ENCODE measurements at regions not wholly inside any gene's neighbourhood (a gene's known extent, or its start where the extent isn't known, plus 50 kb on each side); places are given as distances from the start of the nearest gene placed in this dataset.
"Not testable (repeated sequence)": the region's sequence is repeated elsewhere in the genome, so short reads cannot be mapped to it uniquely, and the experiment has no call there.

DNA sequence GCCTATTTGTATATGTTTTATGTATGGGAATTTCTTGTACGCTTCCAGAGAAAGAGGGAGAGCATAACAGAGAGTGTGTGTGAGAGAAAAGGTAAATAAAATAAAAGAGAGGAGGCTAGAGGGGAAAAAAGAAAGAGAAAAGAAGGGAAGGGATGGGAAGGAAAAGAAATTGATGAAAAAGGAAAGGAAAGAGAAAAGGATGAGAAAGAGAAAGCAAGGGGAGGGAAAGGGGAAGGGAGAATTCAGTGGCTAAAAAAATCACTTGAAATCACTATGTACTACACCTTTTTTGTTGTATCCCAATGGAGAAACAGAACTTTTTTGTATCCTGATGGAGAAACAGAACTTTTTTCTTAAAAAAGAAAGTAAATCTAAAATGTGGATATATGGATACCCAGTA, 165.5 kb upstream of the MBNL1 start:
- no peak for DNase-seq

DNA sequence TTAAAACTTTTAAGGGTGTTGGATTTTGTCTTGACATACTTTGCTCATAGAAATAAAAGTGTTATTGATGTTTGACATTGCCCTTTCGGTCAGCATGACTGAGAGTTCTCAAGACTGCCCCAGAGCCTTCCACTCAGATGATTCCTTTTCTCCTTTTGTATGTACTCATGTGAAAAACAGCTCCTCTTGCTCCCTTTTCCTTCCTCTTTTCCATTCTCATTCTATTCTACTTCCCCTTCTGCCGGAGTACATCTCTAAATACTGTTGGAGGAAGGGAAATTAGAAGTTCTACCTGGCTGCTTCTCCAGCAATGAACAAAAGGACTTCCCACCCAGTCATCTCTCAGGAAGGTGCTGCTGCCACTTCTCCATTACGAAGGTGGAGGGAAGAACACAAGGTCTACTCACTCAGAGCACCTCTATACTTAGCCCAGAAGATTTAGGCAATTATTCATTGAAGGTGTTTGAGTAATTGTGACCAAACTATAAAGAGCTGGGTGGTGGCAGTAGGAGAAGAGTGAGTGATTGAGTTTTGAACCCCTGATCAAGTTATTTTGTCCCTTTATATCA, 163.8 kb upstream of the MBNL1 start:
- DNase-seq = no peak

DNA sequence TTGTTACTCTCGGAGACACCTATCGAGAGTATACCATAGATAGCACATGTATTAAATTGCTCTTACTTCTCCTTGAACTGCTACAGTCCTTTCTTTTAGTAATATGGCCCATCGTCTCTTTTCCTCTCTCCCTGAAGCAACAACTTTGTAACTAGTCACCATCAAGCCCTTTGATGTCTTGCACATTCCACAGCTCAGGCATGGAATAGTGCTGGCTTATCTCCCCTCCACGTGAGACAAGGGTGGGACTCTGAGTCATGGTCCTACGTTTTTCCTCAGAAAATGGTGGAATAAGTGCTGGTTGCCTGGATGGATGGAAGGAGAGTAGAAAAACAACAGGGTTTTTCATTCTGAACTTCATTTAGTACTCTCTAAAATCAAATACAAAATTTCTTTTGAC, 163.3 kb upstream of the MBNL1 start:
- no peak for DNase-seq

DNA sequence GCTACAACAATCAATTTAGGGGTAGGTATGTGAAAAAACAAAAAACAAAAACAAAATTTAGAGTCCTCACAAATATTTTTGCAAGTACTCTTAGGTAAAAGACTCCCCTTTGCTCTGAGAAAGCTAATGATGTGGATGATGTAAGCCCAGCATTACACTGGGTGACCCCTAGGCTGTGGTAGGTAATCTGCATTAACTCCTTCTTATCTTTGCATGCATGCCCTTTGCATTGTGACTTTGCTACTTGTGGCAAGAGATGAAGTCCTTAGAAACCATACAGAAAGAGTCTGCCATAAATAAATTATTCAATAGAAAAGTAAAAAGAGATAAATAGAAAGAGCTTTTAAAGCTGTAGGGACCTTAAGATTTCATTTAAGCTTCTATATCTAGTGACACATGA, 159.7 kb upstream of the MBNL1 start:
- DNase-seq = no peak

DNA sequence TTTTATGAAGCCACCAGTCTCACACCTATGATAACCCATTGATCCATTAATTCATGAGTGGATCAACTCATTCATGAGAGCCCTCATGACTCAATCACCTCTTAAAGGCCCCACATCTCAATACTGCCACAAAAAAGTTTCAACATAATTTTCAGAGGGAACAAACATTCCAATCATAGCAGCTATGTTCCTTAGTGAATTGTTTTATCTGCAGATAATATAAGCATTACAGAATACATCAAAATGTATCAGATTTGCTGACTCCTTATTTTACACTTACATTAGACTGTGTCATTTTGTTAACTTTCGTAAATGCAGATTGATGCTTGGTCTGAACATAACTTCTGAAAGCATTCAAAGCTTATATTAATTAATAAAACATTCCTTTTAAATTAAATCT, 155.3 kb upstream of the MBNL1 start:
- no peak for DNase-seq

DNA sequence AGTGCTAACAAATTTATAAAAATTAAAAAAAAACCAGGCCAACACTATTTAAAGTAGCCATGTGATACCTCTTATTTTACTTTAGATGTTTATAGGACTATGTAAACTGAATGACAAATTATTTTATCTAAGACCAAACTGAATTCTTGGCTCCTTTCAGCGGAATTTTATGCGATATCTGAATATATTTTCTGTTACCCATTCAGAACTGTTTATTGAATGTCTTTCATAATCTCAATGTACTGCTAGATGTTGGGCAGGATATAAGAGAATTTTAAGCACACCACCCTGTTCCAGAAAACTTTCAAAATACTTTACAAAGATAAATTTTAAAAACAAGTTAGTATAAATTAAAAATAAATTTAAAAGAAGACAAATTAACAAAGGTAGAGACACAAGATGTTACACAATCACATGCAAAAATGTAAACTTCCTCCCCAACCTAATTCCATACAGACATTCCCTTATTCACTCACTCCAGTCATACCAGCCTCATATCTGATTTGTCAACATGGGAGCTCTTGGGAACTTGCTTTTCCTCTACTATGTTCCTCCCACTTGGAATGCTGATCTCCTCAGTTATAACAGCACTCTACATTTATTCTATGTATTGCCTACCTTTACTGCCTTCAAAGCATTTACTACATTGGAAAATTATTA, 154.6 kb upstream of the MBNL1 start:
- DNase-seq = no peak

DNA sequence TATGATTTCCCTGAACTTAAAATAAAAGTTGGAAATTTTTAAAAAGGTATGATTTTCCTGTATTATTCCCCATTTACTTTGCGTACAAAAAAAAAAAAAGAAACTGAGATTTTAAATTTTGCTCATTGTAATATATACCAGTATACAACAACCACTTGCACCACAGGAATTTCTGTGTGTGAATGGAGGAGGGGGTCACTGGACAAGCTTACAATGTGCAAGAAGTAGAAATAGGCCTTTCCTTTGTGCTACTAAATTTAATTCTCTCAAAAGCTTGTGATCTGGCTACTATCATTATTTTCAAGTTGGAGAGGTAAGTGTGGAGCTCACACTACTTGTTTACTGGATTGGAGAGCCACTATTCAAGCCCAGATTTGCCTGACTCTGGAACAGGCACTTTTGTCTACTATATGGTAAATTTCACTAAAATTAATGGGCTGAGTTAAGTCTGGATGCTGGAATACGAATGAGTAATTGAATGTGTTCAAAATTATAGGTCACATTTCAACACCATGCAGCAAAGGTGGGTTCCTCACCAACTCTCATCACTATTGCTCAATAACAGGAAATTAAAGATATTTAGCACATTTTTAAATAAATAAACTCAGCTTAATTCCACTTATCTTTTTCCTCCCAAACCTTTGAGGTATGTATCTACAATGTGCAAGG, 148.0 kb upstream of the MBNL1 start:
- no peak for DNase-seq

DNA sequence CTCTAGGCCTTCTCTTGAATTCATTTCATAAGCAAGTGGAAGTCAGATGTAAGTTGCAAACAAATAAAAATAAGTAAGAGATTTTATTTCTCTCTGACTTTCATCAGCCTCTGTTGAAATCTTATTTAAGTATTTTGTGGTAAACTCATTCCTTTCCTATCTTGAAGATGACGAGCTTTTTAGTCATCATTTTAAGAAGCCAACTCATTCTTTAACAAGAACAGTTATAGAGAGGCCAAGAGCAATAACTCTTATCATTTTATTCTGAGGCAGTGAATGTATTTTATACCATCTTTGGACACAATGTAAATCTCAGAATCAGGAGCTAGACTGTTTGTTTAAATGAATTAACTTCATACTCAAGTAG, 147.5 kb upstream of the MBNL1 start:
- no peak for DNase-seq

DNA sequence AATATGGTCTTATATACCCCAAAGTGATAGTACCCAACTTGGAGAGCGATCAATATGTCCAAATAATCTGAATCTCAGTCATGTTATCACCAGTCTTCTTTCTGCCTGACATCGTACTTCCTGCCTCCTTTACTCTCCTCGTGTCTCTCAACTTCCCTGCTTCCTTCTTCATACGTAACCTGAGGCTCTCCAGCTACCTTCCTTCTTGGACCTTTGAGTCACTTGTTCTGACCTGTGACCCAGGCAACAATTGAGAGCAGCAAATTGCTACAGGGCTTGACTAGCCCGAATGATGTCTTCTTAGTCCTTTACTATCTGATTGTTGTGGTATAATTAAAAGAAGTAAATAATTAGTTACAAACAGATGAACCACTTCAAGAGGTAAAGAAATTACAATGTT, 145.9 kb upstream of the MBNL1 start:
- DNase-seq = no peak

DNA sequence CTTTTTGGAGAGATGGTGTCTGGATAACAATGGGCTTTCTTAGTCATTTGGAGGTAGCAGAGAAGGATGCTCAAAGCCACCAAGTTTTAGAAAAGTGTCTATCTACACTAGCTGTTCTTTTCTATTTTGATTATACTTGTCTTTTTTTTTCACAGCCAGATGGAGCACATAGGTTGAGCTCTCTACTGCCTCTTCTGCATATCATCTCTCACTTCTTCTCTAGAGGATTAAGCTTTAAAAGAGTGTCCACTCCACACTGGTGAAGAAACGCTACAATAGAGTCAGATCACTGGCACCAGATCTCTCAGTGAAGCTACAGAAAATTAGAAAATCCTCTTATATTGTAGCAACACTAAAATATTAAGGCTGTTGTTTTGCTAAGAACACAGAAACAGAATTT, 145.3 kb upstream of the MBNL1 start:
- DNase-seq = no peak

DNA sequence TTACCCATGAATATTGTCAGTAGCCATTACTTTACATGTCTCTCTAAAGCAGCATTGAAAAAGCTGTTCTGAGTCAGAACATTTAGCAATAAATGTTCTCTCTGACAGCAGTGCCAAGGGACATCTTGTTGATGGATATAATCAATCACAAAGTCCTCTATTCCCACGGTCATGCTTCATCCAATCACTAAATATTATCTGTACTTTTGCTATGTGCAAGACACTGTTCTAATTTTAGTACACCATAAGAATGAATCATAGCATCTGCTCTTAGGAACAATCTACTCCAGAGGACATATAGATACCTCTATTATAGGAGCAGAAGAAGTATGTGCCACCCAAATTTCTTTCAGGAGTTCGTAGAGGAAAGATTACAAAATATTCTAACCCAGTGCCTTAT, 142.5 kb upstream of the MBNL1 start:
- DNase-seq = no peak

DNA sequence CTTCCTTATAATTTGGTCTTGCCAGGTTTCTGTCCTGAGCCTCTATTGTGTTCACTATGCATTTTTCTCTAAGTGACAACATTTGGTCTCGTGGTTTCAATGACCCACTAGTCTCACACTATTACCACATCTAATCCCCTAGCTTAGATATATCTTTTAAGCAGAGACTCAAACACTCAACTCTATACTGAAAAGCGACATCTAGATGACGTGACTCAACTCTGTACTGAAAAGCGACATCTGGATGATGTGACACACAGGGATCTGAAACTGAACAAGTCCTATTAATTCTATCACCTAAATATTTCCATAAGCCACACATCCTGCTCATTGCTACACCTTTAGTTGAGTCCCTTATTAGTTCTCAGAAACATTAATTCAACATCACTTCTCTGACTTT, 141.7 kb upstream of the MBNL1 start:
- no peak for DNase-seq

DNA sequence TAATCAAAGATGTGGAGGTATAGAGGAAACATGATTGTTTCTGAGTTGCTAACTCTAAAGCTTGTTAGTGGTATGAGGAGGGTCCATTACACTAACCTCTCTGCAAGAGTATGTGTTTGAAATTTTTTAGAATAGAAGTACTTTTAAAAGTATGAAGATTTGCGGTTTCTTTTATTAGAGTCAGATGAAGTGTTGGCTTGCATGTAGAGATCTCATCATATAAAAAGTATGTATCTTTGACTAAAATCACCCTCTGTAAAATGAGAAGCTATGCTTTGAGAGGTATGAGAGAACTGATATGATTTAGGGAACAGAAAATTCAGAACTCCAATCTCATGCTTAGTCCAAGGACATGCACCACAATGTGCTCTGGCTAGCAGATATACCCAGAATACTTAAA, 140.4 kb upstream of the MBNL1 start:
- DNase-seq = no peak

DNA sequence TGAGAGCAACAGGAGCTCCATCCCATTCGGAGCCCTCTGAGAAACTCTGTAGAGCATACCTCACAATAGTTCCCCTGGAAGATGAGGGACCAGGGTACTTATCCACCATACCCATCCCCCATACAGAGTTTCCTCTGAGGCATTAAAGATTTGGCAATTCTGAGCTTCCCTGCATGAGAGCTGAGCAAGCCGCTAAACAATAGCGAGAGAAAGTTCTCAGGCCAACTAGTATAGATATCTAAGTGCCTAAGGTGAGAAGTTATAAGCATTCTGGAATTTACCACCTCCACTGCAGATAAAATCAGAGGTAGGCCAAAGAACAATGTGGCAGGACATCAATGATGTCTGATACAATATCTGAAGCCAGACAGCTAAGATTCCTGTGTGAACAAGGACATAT, 129.1 kb upstream of the MBNL1 start:
- no peak for DNase-seq

DNA sequence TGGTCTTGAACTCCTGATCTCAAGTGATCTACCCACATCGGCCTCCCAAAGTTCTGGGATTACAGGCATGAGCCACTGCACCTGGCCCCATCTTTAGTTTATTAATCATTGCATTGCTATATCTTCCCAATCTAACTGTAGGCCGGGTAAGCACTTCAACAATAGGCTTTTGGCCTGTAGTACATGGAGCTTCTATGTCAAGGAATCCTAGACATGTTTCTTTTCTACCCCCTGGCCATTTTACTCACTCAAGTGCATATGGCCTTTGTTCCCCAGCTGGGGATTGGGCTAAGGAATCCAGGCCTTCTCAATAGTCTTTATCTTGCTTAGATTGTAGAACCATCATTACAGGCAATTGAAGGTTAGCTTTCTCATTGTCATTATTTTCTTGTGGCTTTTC, 122.3 kb upstream of the MBNL1 start:
- no peak for DNase-seq

DNA sequence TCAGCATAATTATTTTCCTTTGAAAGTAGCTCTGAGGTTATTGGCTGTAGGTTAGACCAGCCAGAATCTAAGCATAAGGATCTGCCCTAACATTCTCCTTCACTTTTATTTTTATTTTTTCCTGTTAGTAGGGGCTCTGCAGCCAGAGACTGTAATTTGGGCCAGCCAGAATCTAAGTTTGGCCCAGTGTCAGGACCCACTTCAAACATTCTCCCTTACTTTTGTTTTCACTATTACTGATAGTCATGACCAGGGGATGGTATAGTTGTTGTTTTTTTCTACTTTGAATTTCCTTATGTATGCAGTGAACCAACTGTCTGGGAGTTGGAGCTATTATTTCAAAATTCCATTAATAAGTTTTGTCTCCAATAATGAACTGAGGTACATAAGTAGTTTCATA, 121.0 kb upstream of the MBNL1 start:
- no peak for DNase-seq

DNA sequence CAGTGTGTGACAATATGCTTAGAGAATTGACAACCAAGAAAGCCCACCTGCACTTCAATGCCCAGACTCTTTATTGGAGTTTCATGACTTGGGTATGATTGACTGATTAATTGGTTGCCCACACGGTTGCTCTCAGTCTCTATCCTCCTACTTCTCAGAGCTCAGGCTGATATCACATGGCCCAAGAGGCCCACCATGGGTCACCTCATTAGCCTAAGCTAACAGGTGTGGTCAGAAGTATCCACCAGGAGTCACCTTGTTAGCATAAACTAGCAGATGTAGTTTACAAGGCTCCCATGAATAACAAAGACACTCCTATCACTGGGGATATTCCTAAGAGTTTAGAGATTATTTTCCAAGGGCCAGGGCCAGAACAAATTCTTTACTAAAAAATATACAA, 120.2 kb upstream of the MBNL1 start:
- DNase-seq = no peak

DNA sequence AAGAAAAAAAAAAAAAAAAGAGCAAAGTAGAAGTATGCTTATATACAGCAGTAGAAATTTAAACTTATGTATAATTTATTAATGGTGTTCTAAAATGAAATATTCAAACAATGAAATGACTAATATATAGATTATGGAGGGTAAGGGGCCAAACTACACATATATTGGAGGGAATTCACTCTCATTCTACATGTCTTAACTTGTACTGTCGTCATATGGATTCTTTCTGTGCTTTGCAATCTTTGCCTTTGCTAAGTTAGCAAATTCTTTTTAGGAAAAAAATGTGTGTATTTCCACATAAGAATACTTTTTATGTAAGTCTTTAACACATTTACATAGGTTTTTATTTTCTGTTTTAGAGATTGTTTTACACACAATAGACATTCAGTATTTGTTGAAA, 118.9 kb upstream of the MBNL1 start:
- no peak for DNase-seq

DNA sequence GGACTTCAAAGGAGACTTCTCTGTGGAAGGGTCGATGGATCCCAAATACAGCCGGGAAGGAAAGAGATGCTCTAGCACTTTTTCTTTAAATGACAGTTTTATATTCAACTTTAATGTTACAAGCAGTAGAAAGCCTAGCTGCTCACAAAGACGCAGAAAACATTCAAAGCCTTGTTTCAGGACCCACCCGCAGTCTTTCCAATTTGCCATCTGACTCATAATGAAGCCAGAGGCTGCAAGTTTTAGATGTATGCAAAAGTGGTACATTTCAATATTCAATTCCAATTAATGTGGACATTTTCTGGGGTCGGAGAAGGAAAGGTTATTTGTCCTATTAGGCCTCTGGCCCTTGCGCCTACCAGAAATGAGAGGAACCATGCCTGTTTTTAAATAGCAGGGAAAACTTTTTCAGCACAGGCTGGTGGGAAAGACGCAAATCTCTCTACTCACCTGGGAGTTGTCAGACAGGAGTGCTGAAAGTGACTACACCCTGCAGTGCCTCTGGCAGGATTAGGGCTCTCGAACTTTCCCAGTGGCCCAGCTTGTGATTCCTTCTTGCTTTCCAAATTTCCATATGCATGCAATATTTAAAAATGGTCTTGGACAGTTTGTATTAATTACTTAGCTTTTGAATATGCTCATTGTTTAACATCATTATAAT, 117.4 kb upstream of the MBNL1 start:
- DNase-seq = no peak

DNA sequence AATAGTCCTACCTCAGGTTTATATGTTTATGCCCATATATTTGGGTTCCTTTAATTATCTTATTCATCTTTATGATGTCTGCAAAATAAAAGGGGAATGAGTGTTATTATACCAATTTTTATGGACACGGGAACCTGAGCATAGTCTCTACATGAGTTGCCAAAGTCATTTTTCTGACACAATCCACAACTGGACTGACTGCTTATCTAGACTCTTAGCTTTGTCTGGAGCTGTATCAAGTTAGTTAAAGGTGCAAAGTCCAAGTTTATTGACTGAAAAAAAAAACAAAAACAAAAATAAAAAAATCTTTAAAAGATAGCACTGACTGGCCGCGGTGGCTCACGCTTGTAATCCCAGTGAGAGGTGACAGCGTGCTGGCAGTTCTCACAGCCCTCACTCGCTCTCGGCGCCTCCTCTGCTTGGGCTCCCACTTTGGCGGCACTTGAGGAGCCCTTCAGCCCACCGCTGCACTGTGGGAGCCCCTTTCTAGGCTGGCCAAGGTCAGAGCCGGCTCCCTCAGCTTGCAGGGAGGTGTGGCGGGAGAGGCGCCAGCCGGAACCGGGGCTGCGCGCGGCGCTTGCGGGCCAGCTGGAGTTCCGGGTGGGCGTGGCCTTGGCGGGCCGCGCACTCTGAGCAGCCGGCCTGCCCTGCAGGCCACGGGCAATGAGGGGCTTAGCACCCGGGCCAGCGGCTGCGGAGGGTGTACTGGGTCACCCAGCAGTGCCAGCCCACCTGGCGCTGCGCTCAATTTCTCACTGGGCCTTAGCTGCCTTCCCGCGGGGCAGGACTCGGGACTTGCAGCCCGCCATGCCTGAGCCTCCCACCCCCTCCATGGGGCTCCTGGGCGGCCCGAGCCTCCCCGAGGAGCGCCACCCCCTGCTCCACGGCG, 116.6 kb upstream of the MBNL1 start:
- not testable (repeated sequence) for DNase-seq

DNA sequence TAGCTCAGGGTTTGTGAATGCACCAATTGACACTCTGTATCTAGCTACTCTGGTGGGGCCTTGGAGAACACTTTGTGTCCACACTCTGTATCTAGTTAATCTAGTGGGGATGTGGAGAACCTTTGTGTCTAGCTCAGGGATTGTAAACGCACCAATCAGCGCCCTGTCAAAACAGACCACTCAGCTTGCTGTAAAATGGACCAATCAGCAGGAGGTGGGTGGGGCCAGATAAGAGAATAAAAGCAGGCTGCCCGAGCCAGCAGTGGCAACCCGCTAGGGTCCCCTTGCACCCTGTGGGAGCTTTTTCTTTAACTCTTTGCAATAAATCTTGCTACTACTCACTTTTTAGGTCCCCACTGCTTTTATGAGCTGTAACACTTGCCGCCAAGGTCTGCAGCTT, 115.6 kb upstream of the MBNL1 start:
- DNase-seq = not testable (repeated sequence)

DNA sequence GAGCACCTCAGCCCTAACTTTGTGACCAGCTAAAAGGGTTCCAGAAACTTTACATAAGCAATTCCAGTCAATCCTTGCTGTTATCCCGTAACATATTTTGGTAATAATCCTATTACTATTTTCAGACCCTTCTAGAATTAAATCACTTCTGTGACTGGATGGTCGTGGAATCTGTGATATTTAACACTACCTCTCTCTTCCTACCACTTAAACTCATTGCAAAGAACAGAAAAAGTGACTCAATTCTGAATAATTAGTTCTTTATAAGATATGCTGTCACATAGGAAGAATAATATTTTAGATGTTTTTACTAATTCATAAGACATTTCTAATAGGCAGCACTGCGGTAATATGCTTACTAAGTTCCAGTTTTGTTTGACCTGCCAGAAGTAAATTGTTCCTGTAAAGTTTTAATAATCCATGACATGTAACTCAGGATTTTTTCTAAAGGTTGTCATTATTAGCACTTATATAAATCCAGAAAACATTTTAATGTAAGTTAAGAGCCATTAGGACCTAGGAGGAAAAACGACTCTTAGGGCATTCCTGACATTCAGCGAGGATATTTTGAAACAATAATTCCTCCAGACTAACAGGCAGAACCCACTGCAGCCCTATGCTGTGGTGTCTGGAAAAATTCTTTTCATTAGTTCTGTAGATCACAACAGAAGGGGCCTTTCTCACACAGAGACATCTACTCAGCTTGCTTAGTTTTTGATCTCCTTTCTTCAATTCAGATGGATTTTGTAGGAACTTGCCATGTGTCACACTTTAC, 113.3 kb upstream of the MBNL1 start:
- DNase-seq = no peak

DNA sequence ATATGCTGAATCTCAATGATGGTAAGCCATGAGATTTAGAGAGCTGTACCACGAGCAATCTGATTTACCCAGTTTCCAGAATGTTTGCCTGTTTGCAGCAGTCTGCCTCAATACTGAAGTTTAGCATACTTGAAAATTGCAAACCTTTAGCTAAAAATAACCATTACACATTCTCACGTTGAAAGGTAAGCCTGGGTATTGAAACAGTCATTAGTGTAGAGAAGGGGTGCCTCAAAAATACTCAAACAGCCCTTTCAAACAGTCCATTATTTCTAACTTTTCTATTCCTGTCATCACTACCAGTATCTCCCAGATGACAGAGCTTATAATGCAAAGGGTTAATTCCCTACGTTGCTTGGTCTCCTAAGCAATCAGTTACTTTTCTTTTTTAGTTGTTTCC, 111.8 kb upstream of the MBNL1 start:
- DNase-seq = no peak
